Lung (tissue), 11 donors: ENCODE measurements at regions not wholly inside any gene's neighbourhood (a gene's known extent, or its start where the extent isn't known, plus 50 kb on each side); places are given as distances from the start of the nearest gene placed in this dataset.

Experiments used
- ATAC-seq: fragments of 200-7000 bp; cut with Tn5 transposase; one replicate; pipeline ENCODE4 v1.9.1; 2020; ENCODE audit warnings: moderate number of reproducible peaks; ENCODE audit not compliant: insufficient read depth, low FRiP score
- DNase-seq, 3 donors: peaks; one replicate each; pipeline ENCODE4 v3.0.0-alpha.2; 2013 to 2017
- H3K27ac ChIP-seq, 2 donors: one replicate each; pipeline ENCODE4 v1.5.1; 2013; ENCODE audit warnings: mild to moderate bottlenecking in 2 of 2, moderate library complexity in 2 of 2, control low read depth in 1 of 2, inconsistent platforms in 1 of 2, low read depth in 1 of 2, low read length in 1 of 2
- H3K27me3 ChIP-seq, 3 donors: one replicate each; pipeline ENCODE4 v1.5.1; 2013; ENCODE audit warnings: low read length in 2 of 3; ENCODE audit not compliant: control insufficient read depth in 3 of 3, insufficient read depth in 3 of 3
- H3K36me3 ChIP-seq, 4 donors: one replicate each; pipeline ENCODE4 v1.5.1; 2013; ENCODE audit warnings: low read length in 4 of 4, mild to moderate bottlenecking in 1 of 4, moderate library complexity in 1 of 4; ENCODE audit not compliant: control insufficient read depth in 4 of 4, insufficient read depth in 4 of 4
- H3K4me1 ChIP-seq, 5 donors: one replicate each; pipeline ENCODE4 v1.5.1; 2013; ENCODE audit warnings: low read length in 5 of 5, mild to moderate bottlenecking in 2 of 5, moderate library complexity in 1 of 5; ENCODE audit not compliant: control insufficient read depth in 5 of 5, insufficient read depth in 5 of 5
- H3K4me3 ChIP-seq: one replicate; pipeline ENCODE4 v1.5.1; 2013; ENCODE audit warnings: mild to moderate bottlenecking, control low read depth, moderate library complexity
- H3K9ac ChIP-seq, 2 donors: one replicate each; pipeline ENCODE4 v1.5.1; 2013; ENCODE audit warnings: low read length in 2 of 2, control low read depth in 1 of 2; ENCODE audit not compliant: insufficient read depth in 1 of 2
- H3K9me3 ChIP-seq, 4 donors: one replicate each; pipeline ENCODE4 v1.5.1; 2013; ENCODE audit warnings: low read length in 3 of 4, mild to moderate bottlenecking in 1 of 4, moderate library complexity in 1 of 4; ENCODE audit not compliant: control insufficient read depth in 4 of 4, insufficient read depth in 3 of 4
- WGBS, 2 donors: extraction: QIAGEN DNeasy Blood & Tissue Kit; methylation state at CpG; one replicate each; pipeline ENCODE4 v1.1.7; 2013; 5-methylcytosine and 5-hydroxymethylcytosine counted together
- TF ChIP-seq, protein P1 (sequence below): IDR thresholded peaks from 2 replicates; pipeline ENCODE4 v1.5.1; 2012; ENCODE audit warnings: mild to moderate bottlenecking; ENCODE audit errors: control extremely low read depth, extremely low read depth
- donor health status: control.
- donor health status: control.
- donor health status: Bipolar disorder and iron deficiency.
- donor health status: healthy.
- donor health status: DM: yes; HTN: yes; CAD: no.

DNA sequence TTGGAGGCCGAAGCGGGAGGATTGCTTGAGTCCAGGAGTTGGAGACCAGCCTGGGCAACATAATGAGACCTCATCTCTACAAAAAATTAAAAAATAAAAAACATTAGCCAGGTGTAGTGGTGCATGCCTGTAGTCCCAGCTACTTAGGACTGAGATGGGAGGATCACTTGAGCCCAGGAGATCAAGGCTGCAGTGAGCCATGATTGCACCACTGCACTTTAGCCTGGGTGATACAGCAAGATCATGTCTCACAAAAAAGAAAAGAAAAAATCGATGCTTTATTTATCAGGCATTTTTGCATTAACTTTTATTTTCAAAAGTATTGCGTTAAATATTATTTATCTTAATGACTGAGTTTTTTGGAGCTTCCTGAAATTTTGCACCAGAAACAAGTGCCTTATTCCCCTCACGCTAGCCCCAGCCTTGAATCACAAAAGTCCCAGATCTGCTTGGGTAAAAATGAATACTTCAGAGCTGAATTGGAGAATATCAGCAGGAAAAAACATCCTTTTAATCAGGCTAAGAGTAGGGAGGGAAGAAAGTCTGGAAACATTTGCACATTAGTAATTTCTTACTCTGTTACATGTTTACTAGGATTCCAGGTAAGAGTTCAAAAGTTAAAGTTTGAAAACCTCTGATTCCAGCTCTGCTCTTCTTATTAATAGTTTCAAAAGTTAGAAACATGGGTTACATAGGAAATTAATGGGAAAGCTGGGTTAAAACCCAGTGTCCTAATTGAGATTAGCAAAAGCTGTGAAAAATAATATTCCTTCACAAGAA, 111.4 kb upstream of the FOXN2 start:
- no peak for ATAC-seq
- DNase-seq: no peak
- 98% methylated on average over 5 of the region's 5 CpGs for WGBS, 2 donors
- no peak overlapping the region for H3K27ac ChIP-seq
- H3K9me3 ChIP-seq: no peaks in the 10 kb centered on the region
- peaks cover 0 to 6% (median 3%) of the 10 kb centered on the region in 5 donors for H3K4me1 ChIP-seq
- no peak overlapping the region for H3K4me3 ChIP-seq
- H3K27me3 ChIP-seq: no peaks in the 10 kb centered on the region
- H3K36me3 ChIP-seq: no peaks in the 10 kb centered on the region
- TF ChIP-seq, protein P1, sequence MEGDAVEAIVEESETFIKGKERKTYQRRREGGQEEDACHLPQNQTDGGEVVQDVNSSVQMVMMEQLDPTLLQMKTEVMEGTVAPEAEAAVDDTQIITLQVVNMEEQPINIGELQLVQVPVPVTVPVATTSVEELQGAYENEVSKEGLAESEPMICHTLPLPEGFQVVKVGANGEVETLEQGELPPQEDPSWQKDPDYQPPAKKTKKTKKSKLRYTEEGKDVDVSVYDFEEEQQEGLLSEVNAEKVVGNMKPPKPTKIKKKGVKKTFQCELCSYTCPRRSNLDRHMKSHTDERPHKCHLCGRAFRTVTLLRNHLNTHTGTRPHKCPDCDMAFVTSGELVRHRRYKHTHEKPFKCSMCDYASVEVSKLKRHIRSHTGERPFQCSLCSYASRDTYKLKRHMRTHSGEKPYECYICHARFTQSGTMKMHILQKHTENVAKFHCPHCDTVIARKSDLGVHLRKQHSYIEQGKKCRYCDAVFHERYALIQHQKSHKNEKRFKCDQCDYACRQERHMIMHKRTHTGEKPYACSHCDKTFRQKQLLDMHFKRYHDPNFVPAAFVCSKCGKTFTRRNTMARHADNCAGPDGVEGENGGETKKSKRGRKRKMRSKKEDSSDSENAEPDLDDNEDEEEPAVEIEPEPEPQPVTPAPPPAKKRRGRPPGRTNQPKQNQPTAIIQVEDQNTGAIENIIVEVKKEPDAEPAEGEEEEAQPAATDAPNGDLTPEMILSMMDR: no peak
- no peak overlapping the region for H3K9ac ChIP-seq

DNA sequence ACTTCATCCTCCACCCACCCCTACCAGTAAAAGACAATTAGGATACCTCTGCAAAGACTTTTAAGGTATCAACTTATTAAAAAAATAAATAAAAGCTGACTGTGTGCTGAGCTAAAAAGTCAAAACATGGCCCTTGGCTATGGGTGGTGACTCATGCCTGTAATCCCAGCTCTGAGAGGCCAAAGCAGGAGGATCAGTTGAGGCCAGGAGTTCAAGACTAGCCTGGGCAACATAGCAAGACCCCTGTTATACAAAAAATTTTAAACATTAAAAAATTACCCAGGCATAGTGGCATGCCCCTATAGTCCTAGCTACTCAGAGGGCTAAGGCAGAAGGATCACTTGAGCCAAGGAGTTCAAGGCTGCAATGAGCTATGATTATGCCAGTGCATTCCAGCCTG, 110.8 kb upstream of the FOXN2 start:
- no peak for ATAC-seq

DNA sequence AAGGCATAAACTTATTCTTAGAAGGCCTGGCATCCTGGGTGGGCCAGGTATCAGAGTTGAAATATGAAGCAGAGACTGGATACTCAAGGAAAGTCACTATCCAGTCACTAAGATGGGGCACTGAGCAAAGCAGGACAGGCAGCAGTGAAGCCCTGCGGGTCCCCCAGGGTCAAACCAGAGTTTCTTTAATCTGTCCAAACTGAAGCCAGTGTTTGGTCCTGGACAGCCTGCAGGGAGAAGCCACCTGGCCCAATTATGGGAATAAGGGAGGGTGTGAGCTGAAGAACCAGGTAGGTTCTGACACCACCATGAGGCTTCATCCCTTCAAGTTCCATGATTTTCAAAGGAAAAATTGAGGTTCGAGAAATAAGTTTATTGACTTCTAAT, 109.7 kb upstream of the FOXN2 start:
- WGBS, 2 donors: 95 to 98% methylated on average over 2 of the region's 2 CpGs
- no peak for ATAC-seq
- DNase-seq: no peak
- Histone ChIP-seq H3K27ac (no peak overlapping the region), H3K4me3 (no peak overlapping the region), H3K36me3 (no peaks in the 10 kb centered on the region), H3K9ac (no peak overlapping the region), H3K4me1 (peaks cover 0 to 13% (median 3%) of the 10 kb centered on the region in 5 donors), H3K27me3 (no peaks in the 10 kb centered on the region), H3K9me3 (no peaks in the 10 kb centered on the region)
- TF ChIP-seq, protein P1: no peak

More for the DNA sequence above, 110.8 kb upstream of the FOXN2 start:
- Histone ChIP-seq H3K4me3 (no peak overlapping the region), H3K9me3 (no peaks in the 10 kb centered on the region), H3K27me3 (no peaks in the 10 kb centered on the region), H3K36me3 (no peaks in the 10 kb centered on the region), H3K4me1 (peaks cover 0 to 6% (median 3%) of the 10 kb centered on the region in 5 donors), H3K27ac (no peak overlapping the region), H3K9ac (no peak overlapping the region)
- DNase-seq: no peak
- TF ChIP-seq, protein P1: no peak
